Breast epithelium (tissue), 4 donors: ENCODE measurements at regions not wholly inside any gene's neighbourhood (a gene's known extent, or its start where the extent isn't known, plus 50 kb on each side); places are given as distances from the start of the nearest gene placed in this dataset.

Source experiments
- DNase-seq, 2 donors: peaks; one replicate each; pipeline ENCODE4 v3.0.0-alpha.2; 2019; ENCODE audit warnings: low spot score in 2 of 2
- H3K27ac ChIP-seq, 2 donors: fragments of 200-600 bp; sonication (generic) in 1 of 2; one replicate each; pipeline ENCODE4 v1.5.1; 2016 to 2019; ENCODE audit warnings: mild to moderate bottlenecking in 1 of 2
- H3K27me3 ChIP-seq, 2 donors: fragments of 200-600 bp; sonication (generic) in 1 of 2; one replicate each; pipeline versions ENCODE4 v1.5.1 to v1.6.0; 2017 to 2019; ENCODE audit warnings: control low read depth in 1 of 2, mild to moderate bottlenecking in 1 of 2
- H3K36me3 ChIP-seq: fragments of 200-600 bp; one replicate; pipeline ENCODE4 v1.5.1; 2019
- H3K4me1 ChIP-seq, 2 donors: fragments of 200-600 bp; sonication (generic); one replicate each; pipeline ENCODE4 v1.5.1; 2016 to 2019; ENCODE audit warnings: control low read depth in 1 of 2
- H3K4me3 ChIP-seq, 3 donors: fragments of 200-600 bp; sonication (generic); 1 replicate in 2 of 3; 2 replicates in 1 of 3; pipeline ENCODE4 v1.5.1; 2016 to 2019; ENCODE audit warnings: mild to moderate bottlenecking in 3 of 3, moderate library complexity in 2 of 3
- H3K9me3 ChIP-seq, 2 donors: fragments of 200-600 bp; sonication (generic) in 1 of 2; one replicate each; pipeline ENCODE4 v1.5.1; 2016 to 2019; ENCODE audit warnings: control low read depth in 1 of 2
- CTCF ChIP-seq, 3 donors: fragments of 450-650 bp; IDR thresholded peaks; one replicate each; pipeline ENCODE4 v1.5.1; 2016 to 2017; ENCODE audit warnings: antibody characterized with exemption in 3 of 3, mild to moderate bottlenecking in 3 of 3, moderate library complexity in 3 of 3
- POLR2A ChIP-seq: fragments of 450-650 bp; IDR thresholded peaks from one replicate; pipeline ENCODE4 v1.6.1; 2016; ENCODE audit warnings: antibody characterized with exemption, mild to moderate bottlenecking, moderate library complexity
- POLR2AphosphoS5 ChIP-seq, 3 donors: sonication (generic); formaldehyde crosslinking; IDR thresholded peaks; one replicate each; pipeline ENCODE4 v1.6.1; 2017; ENCODE audit warnings: antibody characterized with exemption in 3 of 3
- intact Hi-C: fragments of 100-400 bp; cut with DNase I; formaldehyde crosslinking; loops from one replicate; pipeline ENCODE4 v1.15.1; 2023; ENCODE audit warnings: low total_unique reads

- H3K4me3 ChIP-seq = no peak overlapping the region
- H3K9me3 ChIP-seq = no peaks in the 10 kb centered on the region
- no peak overlapping the region for H3K27ac ChIP-seq
- intact Hi-C loops = no loop called here
- DNase-seq = no peak
- no peaks in the 10 kb centered on the region for H3K4me1 ChIP-seq
- TF ChIP-seq POLR2A = no peak
- TF ChIP-seq POLR2AphosphoS5 (IDR thresholded peaks at IDR 0.05) = no peak
- TF ChIP-seq CTCF (IDR thresholded peaks at IDR 0.05) = no peak
- peaks cover 4% of the 10 kb centered on the region for H3K36me3 ChIP-seq
- no peaks in the 10 kb centered on the region for H3K27me3 ChIP-seq
Measured at GRCh38 chr4:96566755-96567154, 726.9 kb downstream of the PDHA2 start.

- no peaks in the 10 kb centered on the region for H3K9me3 ChIP-seq
- TF ChIP-seq POLR2A = no peak
- TF ChIP-seq CTCF (IDR thresholded peaks at IDR 0.05) = no peak
- TF ChIP-seq POLR2AphosphoS5 (IDR thresholded peaks at IDR 0.05) = no peak
- no peak overlapping the region for H3K4me3 ChIP-seq
- no peak for DNase-seq
- H3K36me3 ChIP-seq = no peaks in the 10 kb centered on the region
- no peaks in the 10 kb centered on the region for H3K4me1 ChIP-seq
- no peaks in the 10 kb centered on the region for H3K27me3 ChIP-seq
- no peak overlapping the region for H3K27ac ChIP-seq
- intact Hi-C loops = no loop called here
Measured at GRCh38 chr4:96585304-96585703, 745.4 kb downstream of the PDHA2 start.

- H3K4me1 ChIP-seq = no peaks in the 10 kb centered on the region
- H3K4me3 ChIP-seq = no peak overlapping the region
- no peak for TF ChIP-seq POLR2AphosphoS5 (IDR thresholded peaks at IDR 0.05)
- TF ChIP-seq CTCF (IDR thresholded peaks at IDR 0.05) = no peak
- no peak for TF ChIP-seq POLR2A
- no peaks in the 10 kb centered on the region for H3K36me3 ChIP-seq
- H3K27me3 ChIP-seq = no peaks in the 10 kb centered on the region
- intact Hi-C loops = no loop called here
- no peak for DNase-seq
- no peak overlapping the region for H3K27ac ChIP-seq
- H3K9me3 ChIP-seq = no peaks in the 10 kb centered on the region
Measured at GRCh38 chr4:96593422-96593821, 753.5 kb downstream of the PDHA2 start.

- intact Hi-C loops = no loop called here
- Histone ChIP-seq H3K27me3 (no peaks in the 10 kb centered on the region), H3K36me3 (no peaks in the 10 kb centered on the region), H3K4me3 (no peak overlapping the region), H3K4me1 (no peaks in the 10 kb centered on the region), H3K9me3 (no peaks in the 10 kb centered on the region), H3K27ac (no peak overlapping the region)
- no peak for TF ChIP-seq CTCF (IDR thresholded peaks at IDR 0.05)
- TF ChIP-seq POLR2A = no peak
- no peak for TF ChIP-seq POLR2AphosphoS5 (IDR thresholded peaks at IDR 0.05)
- DNase-seq = no peak
Measured at GRCh38 chr4:96598465-96598864, 758.6 kb downstream of the PDHA2 start.

GRCh38 chr4:96599752-96600151 is 759.9 kb downstream of the PDHA2 start:
- TF ChIP-seq POLR2A = no peak
- no peak for TF ChIP-seq POLR2AphosphoS5 (IDR thresholded peaks at IDR 0.05)
- no peak for TF ChIP-seq CTCF (IDR thresholded peaks at IDR 0.05)
- Histone ChIP-seq H3K27me3 (no peaks in the 10 kb centered on the region), H3K4me3 (no peak overlapping the region), H3K27ac (no peak overlapping the region), H3K9me3 (no peaks in the 10 kb centered on the region), H3K4me1 (no peaks in the 10 kb centered on the region), H3K36me3 (no peaks in the 10 kb centered on the region)
- DNase-seq = no peak
- intact Hi-C loops = no loop called here
